Left lung (tissue), 4 donors: ENCODE measurements at regions not wholly inside any gene's neighbourhood (a gene's known extent, or its start where the extent isn't known, plus 50 kb on each side); places are given as distances from the start of the nearest gene placed in this dataset.

ENCODE experiments used
- ATAC-seq: fragments of 200-7000 bp; cut with Tn5 transposase; one replicate; pipeline ENCODE4 v1.9.1; 2020; ENCODE audit warnings: moderate library complexity
- DNase-seq, 4 donors: peaks; one replicate each; pipeline ENCODE4 v3.0.0-alpha.2; 2013 to 2020
- H3K27ac ChIP-seq, 2 donors: fragments of 200-600 bp; sonication (generic) in 1 of 2; one replicate each; pipeline versions ENCODE4 v1.5.0 to v1.8.0; 2020 to 2021
- H3K27me3 ChIP-seq, 2 donors: fragments of 200-600 bp; sonication (generic) in 1 of 2; one replicate each; pipeline versions ENCODE4 v1.5.0 to v1.8.0; 2020 to 2021
- H3K36me3 ChIP-seq, 2 donors: fragments of 200-600 bp; sonication (generic) in 1 of 2; one replicate each; pipeline versions ENCODE4 v1.5.0 to v1.8.0; 2020 to 2021
- H3K4me1 ChIP-seq, 2 donors: fragments of 200-600 bp; one replicate each; pipeline ENCODE4 v1.8.0; 2021
- H3K4me3 ChIP-seq, 2 donors: fragments of 200-600 bp; sonication (generic) in 1 of 2; one replicate each; pipeline versions ENCODE4 v1.5.0 to v1.8.0; 2020 to 2021; ENCODE audit warnings: mild to moderate bottlenecking in 1 of 2
- H3K9me3 ChIP-seq, 2 donors: fragments of 200-600 bp; sonication (generic) in 1 of 2; one replicate each; pipeline versions ENCODE4 v1.5.0 to v1.8.0; 2020 to 2021
- intact Hi-C, 2 donors: fragments of 100-400 bp; cut with DNase I; formaldehyde crosslinking; loops; one replicate each; pipeline versions ENCODE4 v1.11.2 to v1.14.2; 2022
- TF ChIP-seq, protein P1 (sequence below), 2 donors: fragments of 200-600 bp; sonication (generic) in 1 of 2; IDR thresholded peaks; one replicate each; pipeline versions ENCODE4 v1.5.0 to v1.8.0; 2021; ENCODE audit warnings: antibody characterized with exemption in 2 of 2
- donor health status: DM: no; HTN: yes; CAD: no.
- donor health status: DM: no; HTN: no; CAD: no.

- Histone ChIP-seq H3K4me1 (no peaks in the 10 kb centered on the region), H3K4me3 (no peak overlapping the region), H3K27ac (no peak overlapping the region), H3K9me3 (no peaks in the 10 kb centered on the region), H3K27me3 (no peaks in the 10 kb centered on the region), H3K36me3 (no peaks in the 10 kb centered on the region)
- TF ChIP-seq, protein P1, sequence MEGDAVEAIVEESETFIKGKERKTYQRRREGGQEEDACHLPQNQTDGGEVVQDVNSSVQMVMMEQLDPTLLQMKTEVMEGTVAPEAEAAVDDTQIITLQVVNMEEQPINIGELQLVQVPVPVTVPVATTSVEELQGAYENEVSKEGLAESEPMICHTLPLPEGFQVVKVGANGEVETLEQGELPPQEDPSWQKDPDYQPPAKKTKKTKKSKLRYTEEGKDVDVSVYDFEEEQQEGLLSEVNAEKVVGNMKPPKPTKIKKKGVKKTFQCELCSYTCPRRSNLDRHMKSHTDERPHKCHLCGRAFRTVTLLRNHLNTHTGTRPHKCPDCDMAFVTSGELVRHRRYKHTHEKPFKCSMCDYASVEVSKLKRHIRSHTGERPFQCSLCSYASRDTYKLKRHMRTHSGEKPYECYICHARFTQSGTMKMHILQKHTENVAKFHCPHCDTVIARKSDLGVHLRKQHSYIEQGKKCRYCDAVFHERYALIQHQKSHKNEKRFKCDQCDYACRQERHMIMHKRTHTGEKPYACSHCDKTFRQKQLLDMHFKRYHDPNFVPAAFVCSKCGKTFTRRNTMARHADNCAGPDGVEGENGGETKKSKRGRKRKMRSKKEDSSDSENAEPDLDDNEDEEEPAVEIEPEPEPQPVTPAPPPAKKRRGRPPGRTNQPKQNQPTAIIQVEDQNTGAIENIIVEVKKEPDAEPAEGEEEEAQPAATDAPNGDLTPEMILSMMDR (IDR thresholded peaks at IDR 0.05) = no peak
- DNase-seq (no peak), ATAC-seq (no peak)
- intact Hi-C loops = no loop called here
These were observed 54.7 kb upstream of the CALN1 start for GRCh38 chr7:72466797-72467196.

- Histone ChIP-seq H3K27me3 (no peaks in the 10 kb centered on the region), H3K4me1 (no peaks in the 10 kb centered on the region), H3K4me3 (no peak overlapping the region), H3K36me3 (no peaks in the 10 kb centered on the region), H3K9me3 (no peaks in the 10 kb centered on the region), H3K27ac (no peak overlapping the region)
- DNase-seq = no peak
- intact Hi-C loops = no loop called here
- no peak for ATAC-seq
- TF ChIP-seq, protein P1 (IDR thresholded peaks at IDR 0.05) = no peak
These were observed 53.4 kb upstream of the CALN1 start for GRCh38 chr7:72465521-72465920.

- intact Hi-C loops = no loop called here
- TF ChIP-seq, protein P1 (IDR thresholded peaks at IDR 0.05) = no peak
These were observed 50.2 kb upstream of the CALN1 start for GRCh38 chr7:72462311-72462710.

More at GRCh38 chr7:72462311-72462710, 50.2 kb upstream of the CALN1 start:
- Histone ChIP-seq H3K27ac (no peak overlapping the region), H3K4me3 (no peak overlapping the region), H3K36me3 (no peaks in the 10 kb centered on the region), H3K27me3 (no peaks in the 10 kb centered on the region), H3K4me1 (no peaks in the 10 kb centered on the region), H3K9me3 (no peaks in the 10 kb centered on the region)
- DNase-seq (no peak), ATAC-seq (no peak)
